Neural progenitor cell (in vitro differentiated cells): ENCODE measurements at regions not wholly inside any gene's neighbourhood (a gene's known extent, or its start where the extent isn't known, plus 50 kb on each side); places are given as distances from the start of the nearest gene placed in this dataset.

Experiments
- CTCF ChIP-seq: fragments of 200-600 bp; sonication (generic); IDR thresholded peaks from 2 replicates; pipeline ENCODE4 v1.5.1; 2017; ENCODE audit warnings: antibody characterized with exemption, mild to moderate bottlenecking
- EZH2phosphoT487 ChIP-seq: fragments of 200-600 bp; sonication (generic); IDR thresholded peaks from 2 replicates; pipeline ENCODE4 v1.6.1; 2017; ENCODE audit warnings: antibody characterized with exemption

DNA sequence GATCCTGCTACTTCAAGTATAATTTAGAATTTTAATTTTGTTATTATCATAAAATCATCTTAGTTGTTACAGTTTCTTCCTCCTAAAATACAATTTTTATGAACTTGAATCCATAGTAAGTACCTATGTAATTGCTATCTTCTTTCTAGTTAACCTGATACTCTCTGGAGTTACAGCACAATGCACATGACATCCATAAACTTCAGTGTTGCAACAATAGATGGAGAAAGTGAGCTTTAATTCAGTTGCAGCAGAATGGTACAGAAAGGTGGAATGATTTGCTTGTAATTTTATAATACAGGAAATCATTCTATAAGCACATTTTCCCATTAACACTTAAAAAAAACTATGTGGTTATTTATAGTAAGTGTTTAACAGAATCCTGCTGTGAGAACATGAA, 372.0 kb downstream of the CDH9 start:
- TF ChIP-seq EZH2phosphoT487 (no peak), CTCF (no peak)
